Astrocyte (in vitro differentiated cells and primary cell): ENCODE measurements at regions not wholly inside any gene's neighbourhood (a gene's known extent, or its start where the extent isn't known, plus 50 kb on each side); places are given as distances from the start of the nearest gene placed in this dataset.
"Not testable (repeated sequence)": the region's sequence is repeated elsewhere in the genome, so short reads cannot be mapped to it uniquely, and the experiment has no call there.

Experiments
- EZH2 ChIP-seq: IDR thresholded peaks from 2 replicates; pipeline ENCODE4 v1.6.1; 2012; ENCODE audit warnings: mild to moderate bottlenecking, low read length, inconsistent platforms; ENCODE audit not compliant: insufficient read depth
- TF ChIP-seq, protein P1 (sequence below): IDR thresholded peaks from 2 replicates; pipeline ENCODE4 v1.5.1; 2011; ENCODE audit warnings: low read depth, mild to moderate bottlenecking, inconsistent platforms, low read length, moderate library complexity; ENCODE audit not compliant: insufficient read depth

DNA sequence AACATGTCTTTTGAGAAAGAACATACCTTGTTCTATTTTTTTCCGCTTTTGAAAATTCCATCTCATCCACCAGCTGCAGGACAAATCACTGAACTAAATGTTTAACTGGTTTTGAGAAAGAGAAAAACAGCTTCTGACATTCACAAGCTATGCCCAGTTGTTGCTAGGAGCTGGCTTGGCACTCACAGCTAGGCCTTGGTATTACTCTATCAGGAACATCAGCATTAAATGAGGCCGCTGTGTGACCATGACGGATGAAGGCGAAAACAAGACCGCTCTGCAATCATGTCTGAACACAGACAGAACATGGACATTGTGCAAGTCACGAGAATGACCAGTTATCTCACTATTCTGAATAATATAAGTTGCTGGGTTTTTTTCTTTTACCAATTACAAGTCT is 108.8 kb downstream of the SPANXA1 start:
- TF ChIP-seq, protein P1, sequence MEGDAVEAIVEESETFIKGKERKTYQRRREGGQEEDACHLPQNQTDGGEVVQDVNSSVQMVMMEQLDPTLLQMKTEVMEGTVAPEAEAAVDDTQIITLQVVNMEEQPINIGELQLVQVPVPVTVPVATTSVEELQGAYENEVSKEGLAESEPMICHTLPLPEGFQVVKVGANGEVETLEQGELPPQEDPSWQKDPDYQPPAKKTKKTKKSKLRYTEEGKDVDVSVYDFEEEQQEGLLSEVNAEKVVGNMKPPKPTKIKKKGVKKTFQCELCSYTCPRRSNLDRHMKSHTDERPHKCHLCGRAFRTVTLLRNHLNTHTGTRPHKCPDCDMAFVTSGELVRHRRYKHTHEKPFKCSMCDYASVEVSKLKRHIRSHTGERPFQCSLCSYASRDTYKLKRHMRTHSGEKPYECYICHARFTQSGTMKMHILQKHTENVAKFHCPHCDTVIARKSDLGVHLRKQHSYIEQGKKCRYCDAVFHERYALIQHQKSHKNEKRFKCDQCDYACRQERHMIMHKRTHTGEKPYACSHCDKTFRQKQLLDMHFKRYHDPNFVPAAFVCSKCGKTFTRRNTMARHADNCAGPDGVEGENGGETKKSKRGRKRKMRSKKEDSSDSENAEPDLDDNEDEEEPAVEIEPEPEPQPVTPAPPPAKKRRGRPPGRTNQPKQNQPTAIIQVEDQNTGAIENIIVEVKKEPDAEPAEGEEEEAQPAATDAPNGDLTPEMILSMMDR = not testable (repeated sequence)
- TF ChIP-seq EZH2 = not testable (repeated sequence)
